ENCODE measurements at regions not wholly inside any gene's neighbourhood (a gene's known extent, or its start where the extent isn't known, plus 50 kb on each side); places are given as distances from the start of the nearest gene placed in this dataset.

DNA sequence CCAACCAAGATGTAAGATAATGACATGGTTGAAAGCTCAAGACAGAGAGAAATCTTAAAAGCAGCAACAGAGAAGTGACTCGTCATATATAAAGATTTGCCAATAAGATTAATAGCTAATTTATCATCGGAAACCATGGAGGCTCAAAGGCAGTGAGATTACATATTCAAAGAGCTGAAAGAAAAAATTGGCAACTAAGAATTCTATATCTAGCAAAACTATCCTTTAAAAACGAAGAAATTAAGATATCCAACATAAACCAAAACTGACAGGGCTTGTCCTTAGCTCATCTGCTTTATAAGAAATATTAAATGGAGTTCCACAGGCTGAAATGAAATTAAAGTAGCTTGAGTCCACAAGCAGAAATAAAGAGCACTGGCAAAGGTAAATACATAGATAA is 236.6 kb downstream of the ANAPC1 start:
- Mint-ChIP-seq H3K36me3 (ENCODE audit: insufficient read depth in 2 of 2) (peaks cover 8 to 9% of the 10 kb centered on the region in 2 donors), H3K9me3 (peaks cover 9 to 10% of the 10 kb centered on the region in 2 donors), H3K27ac (no peak overlapping the region), H3K4me3 (no peak overlapping the region), H3K27me3 (ENCODE audit: low read depth) (peaks cover 49% of the 10 kb centered on the region), H3K4me1 (ENCODE audit: low read depth) (peaks cover 8% of the 10 kb centered on the region)
- ATAC-seq (replicated peaks in 1 of 2) = no peak
- DNase-seq = no peak

DNA sequence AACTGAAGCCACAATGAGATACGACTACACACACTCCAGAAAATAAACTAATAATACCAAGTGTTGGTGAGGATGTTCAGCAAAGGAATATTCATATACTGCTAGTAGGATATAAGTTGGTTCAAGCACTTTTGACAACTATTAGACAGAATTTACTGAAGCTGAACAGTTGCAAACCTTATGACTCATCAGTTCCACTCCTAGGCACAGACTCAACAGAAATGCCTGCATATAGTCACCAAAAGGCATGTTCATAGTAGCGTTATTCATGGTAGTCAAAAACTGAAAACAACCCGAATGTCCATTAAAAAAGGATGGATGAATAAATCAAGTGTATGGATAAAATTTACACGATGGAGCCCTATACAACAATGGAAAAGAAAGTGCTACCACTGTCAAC is 232.0 kb downstream of the ANAPC1 start:
- H3K36me3 Mint-ChIP-seq (ENCODE audit: insufficient read depth in 2 of 2) = peaks cover under 1 to 2% of the 10 kb centered on the region in 2 donors
- H3K4me1 Mint-ChIP-seq (ENCODE audit: low read depth) = peaks cover 10% of the 10 kb centered on the region
- ATAC-seq (replicated peaks in 1 of 2) (no peak), DNase-seq (no peak)
- peaks cover 2 to 4% of the 10 kb centered on the region in 2 donors for H3K9me3 Mint-ChIP-seq
- H3K27ac Mint-ChIP-seq = no peak overlapping the region
- H3K4me3 Mint-ChIP-seq = no peak overlapping the region
- H3K27me3 Mint-ChIP-seq (ENCODE audit: low read depth) = peaks cover 30% of the 10 kb centered on the region

DNA sequence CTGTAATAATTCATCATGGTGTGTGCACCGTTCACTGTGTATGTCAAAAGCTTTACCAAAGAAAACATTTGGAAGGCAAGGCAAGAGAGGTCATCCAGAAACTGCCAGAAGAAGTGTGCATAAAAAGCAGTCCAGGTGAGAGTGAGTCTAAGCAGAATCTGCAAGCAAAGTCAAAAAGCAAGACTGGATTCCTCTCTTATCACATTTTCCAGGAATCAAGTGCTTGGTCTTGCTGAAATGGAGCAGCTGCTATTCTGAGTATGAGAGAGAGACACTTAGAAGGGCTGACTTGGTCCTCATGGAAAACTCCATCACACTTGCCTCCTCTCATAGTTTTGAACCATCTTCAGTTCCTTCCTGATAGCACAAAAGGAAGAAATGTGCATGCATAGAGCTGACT is 231.3 kb downstream of the ANAPC1 start:
- Mint-ChIP-seq H3K9me3 (peaks cover 0 to under 1% of the 10 kb centered on the region in 2 donors), H3K4me1 (ENCODE audit: low read depth) (peaks cover 10% of the 10 kb centered on the region), H3K27ac (no peak overlapping the region), H3K27me3 (ENCODE audit: low read depth) (peaks cover 30% of the 10 kb centered on the region), H3K36me3 (ENCODE audit: insufficient read depth in 2 of 2) (no peaks in the 10 kb centered on the region), H3K4me3 (no peak overlapping the region)
- no peak for DNase-seq
- ATAC-seq (replicated peaks in 1 of 2) = no peak

DNA sequence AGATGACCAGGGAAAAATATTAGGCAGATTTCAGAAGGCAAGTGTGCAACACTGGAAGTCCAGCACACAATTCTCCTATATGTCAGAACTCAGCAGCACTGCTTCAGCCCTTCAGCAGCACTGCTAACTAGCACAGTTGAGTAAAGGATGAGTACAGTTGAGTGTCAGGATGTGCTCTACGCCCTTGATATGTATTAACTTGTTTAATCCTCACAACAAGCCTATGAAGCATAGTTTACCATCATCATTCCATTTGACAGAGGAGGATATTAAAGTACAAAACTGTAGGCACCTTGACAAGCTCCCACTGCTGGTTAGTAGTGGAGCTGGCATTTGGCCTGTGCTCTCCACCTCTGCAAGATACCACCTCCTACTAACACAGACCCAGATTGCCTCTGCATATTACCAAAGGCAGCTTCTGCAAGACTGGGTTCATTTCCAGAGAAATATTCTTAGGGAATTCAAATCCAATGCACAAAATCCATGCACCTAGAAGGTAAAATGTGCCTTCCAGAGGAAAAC is 230.8 kb downstream of the ANAPC1 start:
- Mint-ChIP-seq H3K27me3 (ENCODE audit: low read depth) (peaks cover 30% of the 10 kb centered on the region), H3K4me1 (ENCODE audit: low read depth) (peaks cover 10% of the 10 kb centered on the region), H3K36me3 (ENCODE audit: insufficient read depth in 2 of 2) (no peaks in the 10 kb centered on the region), H3K9me3 (no peaks in the 10 kb centered on the region), H3K27ac (no peak overlapping the region), H3K4me3 (no peak overlapping the region)
- no peak for DNase-seq
- no peak for ATAC-seq (replicated peaks in 1 of 2)

DNA sequence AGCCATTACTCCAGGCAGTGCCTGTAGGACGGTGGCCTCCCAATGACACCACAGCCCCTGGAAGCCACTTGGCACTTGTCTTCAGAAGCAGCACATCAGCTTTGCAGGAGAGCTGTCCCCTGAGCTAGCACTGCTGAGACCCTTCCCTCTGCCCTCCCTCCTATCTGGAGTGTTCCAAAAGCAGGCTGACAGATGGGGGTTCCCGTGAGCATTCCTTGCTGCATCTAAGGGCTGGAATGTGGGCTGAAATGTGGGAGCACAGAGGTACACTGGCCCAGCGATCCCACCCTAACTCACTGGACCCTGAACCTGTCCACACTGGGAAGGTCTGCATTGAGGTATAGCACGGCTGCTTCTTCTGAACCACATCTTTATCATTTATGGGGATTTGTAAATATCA is 230.1 kb downstream of the ANAPC1 start:
- Mint-ChIP-seq H3K27ac (no peak overlapping the region), H3K4me3 (no peak overlapping the region), H3K36me3 (ENCODE audit: insufficient read depth in 2 of 2) (no peaks in the 10 kb centered on the region), H3K4me1 (ENCODE audit: low read depth) (peaks cover 10% of the 10 kb centered on the region), H3K27me3 (ENCODE audit: low read depth) (peaks cover 30% of the 10 kb centered on the region), H3K9me3 (no peaks in the 10 kb centered on the region)
- DNase-seq = no peak
- ATAC-seq (replicated peaks in 1 of 2) = no peak

DNA sequence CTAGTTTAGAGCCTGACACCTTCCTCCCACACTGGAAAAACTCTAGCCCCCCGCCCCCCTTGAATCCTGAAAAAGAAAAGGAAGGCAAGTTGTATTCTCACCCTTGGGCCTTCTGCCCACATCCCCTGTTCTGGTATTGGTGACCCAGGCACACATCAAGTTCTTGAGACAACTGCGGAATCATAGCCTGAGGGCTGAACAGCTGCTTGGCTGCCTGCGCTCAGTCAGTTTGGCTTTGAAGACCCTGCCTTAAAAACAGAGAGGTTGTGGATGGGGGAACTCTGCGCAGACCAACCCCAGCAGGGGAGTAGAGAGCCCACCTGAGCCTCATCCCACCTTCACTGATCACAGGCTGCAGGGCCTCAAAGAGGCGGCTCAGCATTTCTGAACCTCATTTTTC is 229.2 kb downstream of the ANAPC1 start:
- Mint-ChIP-seq H3K4me3 (no peak overlapping the region), H3K36me3 (ENCODE audit: insufficient read depth in 2 of 2) (no peaks in the 10 kb centered on the region), H3K27me3 (ENCODE audit: low read depth) (peaks cover 30% of the 10 kb centered on the region), H3K27ac (no peak overlapping the region), H3K9me3 (no peaks in the 10 kb centered on the region), H3K4me1 (ENCODE audit: low read depth) (peaks cover 10% of the 10 kb centered on the region)
- ATAC-seq (replicated peaks in 1 of 2) (no peak), DNase-seq (no peak)

DNA sequence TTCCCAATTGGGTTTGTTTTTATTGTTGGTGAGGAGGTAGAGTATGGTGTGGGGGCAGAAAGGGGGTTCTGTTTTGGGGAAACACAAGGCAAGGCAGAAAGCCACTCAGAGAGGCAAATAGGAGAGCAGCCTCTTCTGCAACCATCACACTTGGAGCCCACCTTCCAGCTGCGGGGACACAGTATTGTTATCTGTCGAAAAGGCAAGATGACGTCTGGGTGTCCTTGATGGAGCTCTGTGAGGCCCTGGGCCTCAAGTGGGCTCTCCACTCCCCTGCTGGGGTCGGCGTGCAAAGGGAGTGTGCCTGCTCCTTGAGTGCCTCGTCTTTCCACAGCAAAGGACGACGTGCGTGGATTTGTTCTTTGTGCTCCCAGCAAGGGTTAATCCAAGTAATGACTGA is 227.6 kb downstream of the ANAPC1 start:
- Mint-ChIP-seq H3K9me3 (no peaks in the 10 kb centered on the region), H3K27me3 (ENCODE audit: low read depth) (peaks cover 38% of the 10 kb centered on the region), H3K4me3 (no peak overlapping the region), H3K27ac (no peak overlapping the region), H3K4me1 (ENCODE audit: low read depth) (peaks cover 10% of the 10 kb centered on the region), H3K36me3 (ENCODE audit: insufficient read depth in 2 of 2) (no peaks in the 10 kb centered on the region)
- no peak for ATAC-seq (replicated peaks in 1 of 2)
- no peak for DNase-seq

DNA sequence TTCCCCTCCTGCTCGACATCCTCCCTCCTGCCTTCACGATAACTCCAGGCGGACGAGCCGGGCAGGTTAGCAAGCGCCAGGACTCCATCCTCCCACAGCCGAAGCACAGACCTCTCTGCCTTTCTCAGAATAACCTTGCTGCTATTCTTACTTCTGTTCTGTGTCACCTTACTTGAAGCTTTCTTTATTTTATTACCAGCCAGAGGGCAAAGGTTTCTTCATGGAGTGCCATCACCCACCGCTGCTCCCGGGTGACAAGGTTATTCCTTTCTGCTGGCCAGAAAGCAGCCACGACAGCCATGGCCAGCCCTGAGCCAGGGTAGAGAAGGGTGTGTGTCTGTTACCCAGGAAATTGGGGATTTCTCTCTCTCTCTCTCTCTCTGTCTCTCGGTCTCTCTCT is 227.1 kb downstream of the ANAPC1 start:
- Mint-ChIP-seq H3K27me3 (ENCODE audit: low read depth) (peaks cover 41% of the 10 kb centered on the region), H3K9me3 (no peaks in the 10 kb centered on the region), H3K36me3 (ENCODE audit: insufficient read depth in 2 of 2) (no peaks in the 10 kb centered on the region), H3K27ac (no peak overlapping the region), H3K4me3 (no peak overlapping the region), H3K4me1 (ENCODE audit: low read depth) (peaks cover 7% of the 10 kb centered on the region)
- no peak for DNase-seq
- no peak for ATAC-seq (replicated peaks in 1 of 2)

DNA sequence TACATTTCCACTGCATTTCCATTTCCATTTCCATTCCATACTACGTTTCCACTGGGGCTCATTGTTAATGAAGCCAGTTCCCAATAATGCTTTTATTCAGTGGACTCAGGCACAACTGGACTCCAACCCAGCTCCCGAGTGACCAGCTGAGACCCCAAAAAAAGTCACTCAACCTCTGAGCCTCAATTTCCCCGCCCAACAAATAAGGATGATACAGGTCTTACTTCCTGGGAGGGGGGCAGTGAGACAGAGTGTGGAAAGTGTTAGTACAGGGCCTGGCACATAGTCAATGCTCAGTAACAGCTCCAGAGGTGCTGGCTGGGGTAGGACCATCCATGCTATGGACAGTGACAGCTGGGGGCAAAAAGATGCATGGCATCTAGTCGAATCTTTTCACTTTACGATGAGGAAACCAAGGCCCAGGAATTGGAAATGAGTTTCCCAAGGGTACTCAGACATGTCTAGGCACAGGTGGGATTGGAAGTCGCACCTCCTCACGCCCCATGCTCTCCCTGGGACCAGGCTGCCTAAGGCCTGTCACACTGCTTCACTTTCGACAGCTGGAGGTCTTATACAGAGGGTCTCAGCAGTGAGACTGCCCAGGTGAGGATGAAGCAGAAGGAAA is 226.5 kb downstream of the ANAPC1 start:
- DNase-seq (no peak), ATAC-seq (replicated peaks in 1 of 2) (no peak)
- no peak overlapping the region for H3K4me3 Mint-ChIP-seq
- H3K27ac Mint-ChIP-seq = no peak overlapping the region
- H3K36me3 Mint-ChIP-seq (ENCODE audit: insufficient read depth in 2 of 2) = no peaks in the 10 kb centered on the region
- H3K27me3 Mint-ChIP-seq (ENCODE audit: low read depth) = peaks cover 36% of the 10 kb centered on the region
- H3K9me3 Mint-ChIP-seq = no peaks in the 10 kb centered on the region
- H3K4me1 Mint-ChIP-seq (ENCODE audit: low read depth) = peaks cover 6% of the 10 kb centered on the region

DNA sequence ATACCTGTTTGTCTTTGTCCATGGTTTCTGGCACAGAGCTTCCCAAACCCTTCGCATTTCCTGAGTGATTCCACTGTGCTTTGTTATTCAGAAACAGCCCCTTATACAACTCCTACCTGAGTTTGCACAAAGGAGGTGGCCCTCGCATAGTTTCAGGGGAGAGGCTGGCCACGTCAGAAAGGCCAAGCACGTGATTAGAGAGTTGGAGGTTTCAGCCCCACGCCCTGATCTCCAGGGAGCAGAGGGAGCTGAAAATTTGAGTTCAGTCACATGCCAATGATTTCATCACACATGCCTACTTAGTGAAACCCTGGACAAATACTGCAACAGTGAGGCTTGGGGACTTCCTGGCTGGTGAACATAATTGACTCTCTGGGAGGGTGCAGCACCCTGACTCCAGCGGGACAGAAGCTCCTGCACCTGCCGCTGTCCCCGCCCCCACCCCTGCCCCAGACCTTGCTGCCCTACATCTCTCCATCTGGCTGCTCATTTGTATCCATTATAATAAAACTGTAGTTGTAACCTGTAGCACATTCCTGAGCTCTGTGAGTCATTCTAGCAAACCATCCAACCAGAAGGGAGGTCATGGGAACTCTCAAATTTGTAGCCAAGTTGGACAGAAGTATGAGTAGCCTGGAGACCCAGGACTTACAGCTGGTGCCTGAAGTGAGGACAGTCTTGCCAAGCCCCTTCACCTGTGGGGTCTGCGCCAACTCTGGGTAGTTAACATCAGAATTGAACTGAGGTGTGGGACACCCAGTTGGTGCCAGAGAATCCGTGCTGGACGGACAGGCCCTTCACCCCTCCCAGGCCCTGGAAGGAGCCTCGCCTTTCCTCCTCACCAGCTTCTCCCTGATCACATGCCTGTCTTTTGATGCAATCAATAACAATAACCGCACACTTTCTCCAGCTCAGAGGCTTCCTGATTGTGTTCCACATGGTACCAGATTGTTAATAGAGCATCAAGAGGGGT is 224.3 kb downstream of the ANAPC1 start:
- peaks cover 27% of the 10 kb centered on the region for H3K27me3 Mint-ChIP-seq (ENCODE audit: low read depth)
- no peaks in the 10 kb centered on the region for H3K9me3 Mint-ChIP-seq
- ATAC-seq (replicated peaks in 1 of 2) (no peak), DNase-seq (no peak)
- H3K27ac Mint-ChIP-seq = no peak overlapping the region
- peaks cover 15% of the 10 kb centered on the region for H3K4me1 Mint-ChIP-seq (ENCODE audit: low read depth)
- no peaks in the 10 kb centered on the region for H3K36me3 Mint-ChIP-seq (ENCODE audit: insufficient read depth in 2 of 2)
- no peak overlapping the region for H3K4me3 Mint-ChIP-seq

DNA sequence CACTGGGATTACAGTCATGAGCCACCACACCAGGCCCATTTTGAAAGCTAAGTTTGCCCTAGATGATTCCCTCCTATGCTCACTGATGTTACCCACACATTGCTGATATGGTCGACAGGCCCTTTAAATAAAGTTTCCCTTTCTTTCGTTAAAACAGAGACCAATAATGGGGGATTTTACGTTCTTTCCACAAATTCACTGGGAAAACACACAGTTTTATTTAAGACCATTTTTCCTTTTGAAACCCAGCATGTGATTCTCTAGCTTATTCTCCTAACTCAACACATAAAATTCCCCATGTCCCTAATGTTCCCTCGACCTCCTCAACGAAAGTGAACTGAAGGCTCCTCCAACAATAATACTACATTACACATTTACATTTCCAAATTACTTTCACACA is 223.2 kb downstream of the ANAPC1 start:
- ATAC-seq (replicated peaks in 1 of 2) (no peak), DNase-seq (no peak)
- no peak overlapping the region for H3K27ac Mint-ChIP-seq
- H3K4me3 Mint-ChIP-seq = no peak overlapping the region
- no peaks in the 10 kb centered on the region for H3K9me3 Mint-ChIP-seq
- no peaks in the 10 kb centered on the region for H3K36me3 Mint-ChIP-seq (ENCODE audit: insufficient read depth in 2 of 2)
- H3K4me1 Mint-ChIP-seq (ENCODE audit: low read depth) = peaks cover 15% of the 10 kb centered on the region
- H3K27me3 Mint-ChIP-seq (ENCODE audit: low read depth) = peaks cover 23% of the 10 kb centered on the region

DNA sequence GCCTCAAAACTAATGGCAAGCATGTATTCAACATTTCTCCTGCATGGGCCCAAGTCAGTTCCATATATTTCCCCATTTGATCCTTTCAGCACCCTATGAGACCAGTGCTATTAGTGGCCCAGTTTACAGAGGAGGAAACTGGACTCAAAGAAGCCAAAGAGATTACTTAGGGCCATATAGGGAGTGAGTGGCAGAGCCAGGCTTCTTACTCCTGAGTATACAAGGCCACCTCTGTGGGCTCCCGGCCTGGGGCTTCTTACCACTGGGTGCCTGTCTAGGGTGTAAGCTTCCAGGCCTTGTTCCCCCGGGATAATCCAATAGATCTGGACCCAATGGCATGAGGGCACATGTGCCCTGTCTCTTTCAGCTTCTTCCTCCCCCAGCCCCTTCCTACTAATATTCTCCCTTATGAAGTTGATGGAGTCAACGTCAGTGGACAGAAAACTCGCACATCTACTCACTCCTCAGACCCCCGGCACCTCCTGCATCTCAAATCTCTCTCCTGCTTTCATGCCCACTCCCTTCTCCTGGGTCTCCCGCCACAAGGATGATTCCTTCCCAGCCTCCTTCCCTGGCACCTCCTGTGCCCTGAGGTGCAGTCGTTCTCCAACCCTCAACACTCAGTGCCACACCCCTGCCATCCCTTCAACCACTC is 222.6 kb downstream of the ANAPC1 start:
- Mint-ChIP-seq H3K4me3 (no peak overlapping the region), H3K9me3 (no peaks in the 10 kb centered on the region), H3K27ac (no peak overlapping the region)

More for the DNA sequence above, 222.6 kb downstream of the ANAPC1 start:
- peaks cover 23% of the 10 kb centered on the region for H3K27me3 Mint-ChIP-seq (ENCODE audit: low read depth)
- peaks cover 15% of the 10 kb centered on the region for H3K4me1 Mint-ChIP-seq (ENCODE audit: low read depth)
- no peak for ATAC-seq (replicated peaks in 1 of 2)
- no peaks in the 10 kb centered on the region for H3K36me3 Mint-ChIP-seq (ENCODE audit: insufficient read depth in 2 of 2)
- DNase-seq = no peak

Measured in activated T-cell treated with anti-CD3 and anti-CD28 coated beads, Interleukin-2, amount 50 U/mL, for 72 hours (primary cell).